Kidney capillary endothelial cell (primary cell): ENCODE measurements at regions not wholly inside any gene's neighbourhood (a gene's known extent, or its start where the extent isn't known, plus 50 kb on each side); places are given as distances from the start of the nearest gene placed in this dataset.

Source experiments
- DNase-seq: peaks from one replicate; pipeline ENCODE4 v3.0.0-alpha.2; 2018; ENCODE audit warnings: low spot score

- DNase-seq, result no peak
Measured at GRCh38 chr1:233516732-233517131, 97.2 kb upstream of the KCNK1 start.

- peak; percentile 13 for DNase-seq
Measured at GRCh38 chr1:233518344-233518743, 95.6 kb upstream of the KCNK1 start.

- no peak for DNase-seq
Measured at GRCh38 chr1:233520261-233521191, 93.4 kb upstream of the KCNK1 start.

- no peak for DNase-seq
Measured at GRCh38 chr1:233523047-233523446, 90.9 kb upstream of the KCNK1 start.

DNA sequence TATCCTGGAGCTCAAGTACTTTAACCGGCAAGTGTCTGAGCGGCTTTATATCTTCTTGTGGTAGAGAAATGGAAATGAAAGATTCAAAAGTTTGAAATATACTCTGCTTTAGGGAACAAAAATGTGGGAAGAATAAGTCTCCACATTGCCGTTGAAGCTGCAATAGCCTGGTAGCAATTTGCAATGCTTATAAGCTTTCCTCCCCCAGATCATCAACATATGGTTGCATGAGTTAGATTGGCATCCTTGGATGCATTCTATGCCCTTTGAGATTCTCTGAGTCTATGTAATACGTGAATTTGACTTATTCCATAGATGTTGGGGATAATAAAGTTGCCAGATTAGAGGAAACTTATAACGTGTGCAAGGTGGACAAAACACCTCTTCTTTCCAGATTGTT is 86.1 kb upstream of the KCNK1 start:
- DNase-seq, result no peak

DNA sequence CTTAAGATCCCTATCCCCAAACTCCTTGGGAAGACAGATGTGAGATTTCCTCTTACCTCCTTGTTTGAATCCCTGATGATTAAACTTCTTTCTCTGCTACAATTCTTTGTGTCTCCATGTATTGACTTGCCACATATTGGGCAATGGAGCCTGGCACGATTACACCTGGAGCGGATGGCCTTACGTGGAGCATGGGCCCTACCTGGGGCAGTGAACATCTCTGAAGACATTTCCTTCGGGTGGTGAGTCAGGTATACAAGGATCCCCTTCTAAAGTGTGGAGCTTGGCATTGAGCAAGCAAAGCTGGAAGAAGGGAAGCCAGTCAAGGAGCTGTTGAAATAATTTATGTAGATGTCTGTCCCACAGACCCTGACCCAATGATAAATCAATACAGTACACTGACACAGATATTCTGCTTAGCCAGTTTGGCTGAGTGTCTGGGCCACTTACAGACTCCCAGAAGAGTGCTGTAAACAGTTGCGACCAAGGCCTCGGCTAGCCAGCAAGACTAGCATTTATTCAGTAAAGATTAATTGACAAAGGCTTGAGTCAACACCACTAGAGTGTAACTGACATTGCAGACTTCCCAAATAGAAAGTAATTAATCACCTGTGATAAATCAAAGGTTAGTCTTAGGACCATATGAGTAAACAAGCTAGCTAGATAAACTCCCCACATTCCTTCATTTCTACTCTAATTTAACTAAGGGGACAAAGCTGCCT is 83.1 kb upstream of the KCNK1 start:
- DNase-seq, result no peak

GRCh38 chr1:233540816-233541215 is 73.1 kb upstream of the KCNK1 start:
- DNase-seq, result no peak

GRCh38 chr1:233543338-233544255 is 70.3 kb upstream of the KCNK1 start:
- peak; percentile 55 for DNase-seq

GRCh38 chr1:233544304-233544703 is 69.6 kb upstream of the KCNK1 start:
- no peak for DNase-seq

- DNase-seq, result no peak
Measured at GRCh38 chr1:233547726-233548125, 66.2 kb upstream of the KCNK1 start.

GRCh38 chr1:233549404-233549803 is 64.5 kb upstream of the KCNK1 start:
- no peak for DNase-seq

- DNase-seq, result no peak
Measured at GRCh38 chr1:233549917-233550316, 64.0 kb upstream of the KCNK1 start.

DNA sequence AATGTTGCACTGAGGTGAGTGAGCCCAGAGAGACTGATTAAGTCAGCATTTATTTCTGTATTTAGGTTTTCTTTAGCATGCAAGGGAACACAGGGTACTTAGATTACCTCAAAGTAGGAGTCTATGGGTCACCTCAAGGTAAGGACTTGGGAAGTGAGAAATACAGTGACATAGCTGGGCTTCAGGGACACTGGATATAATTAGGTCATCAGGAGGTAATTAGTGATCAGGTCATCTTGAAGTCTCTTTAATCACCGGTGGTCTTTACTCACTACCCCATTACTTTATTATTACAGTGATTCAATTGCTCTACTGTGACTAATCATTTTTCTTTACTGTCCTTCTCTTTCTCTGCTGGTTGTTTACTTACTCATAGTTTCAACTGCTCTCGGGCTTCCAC is 59.9 kb upstream of the KCNK1 start:
- no peak for DNase-seq

GRCh38 chr1:233561708-233562426 is 52.0 kb upstream of the KCNK1 start:
- no peak for DNase-seq
